ENCODE measurements at regions not wholly inside any gene's neighbourhood (a gene's known extent, or its start where the extent isn't known, plus 50 kb on each side); places are given as distances from the start of the nearest gene placed in this dataset.

- ATAC-seq = no peak
- no peak for TF ChIP-seq PPARA (CRISPR knock-in tag; IDR thresholded peaks at IDR 0.05; ENCODE audit: borderline replicate concordance)
- no peak for TF ChIP-seq ISL1 (CRISPR knock-in tag; IDR thresholded peaks at IDR 0.05)
- TF ChIP-seq SNAI2 (CRISPR knock-in tag; IDR thresholded peaks at IDR 0.05) = no peak
- TF ChIP-seq ZNF8 (CRISPR knock-in tag; IDR thresholded peaks at IDR 0.05) = no peak
- TF ChIP-seq GLIS3 (CRISPR knock-in tag; IDR thresholded peaks at IDR 0.05) = no peak
- TF ChIP-seq ZFP30 (CRISPR knock-in tag; IDR thresholded peaks at IDR 0.05) = no peak
- TF ChIP-seq, protein P1, sequence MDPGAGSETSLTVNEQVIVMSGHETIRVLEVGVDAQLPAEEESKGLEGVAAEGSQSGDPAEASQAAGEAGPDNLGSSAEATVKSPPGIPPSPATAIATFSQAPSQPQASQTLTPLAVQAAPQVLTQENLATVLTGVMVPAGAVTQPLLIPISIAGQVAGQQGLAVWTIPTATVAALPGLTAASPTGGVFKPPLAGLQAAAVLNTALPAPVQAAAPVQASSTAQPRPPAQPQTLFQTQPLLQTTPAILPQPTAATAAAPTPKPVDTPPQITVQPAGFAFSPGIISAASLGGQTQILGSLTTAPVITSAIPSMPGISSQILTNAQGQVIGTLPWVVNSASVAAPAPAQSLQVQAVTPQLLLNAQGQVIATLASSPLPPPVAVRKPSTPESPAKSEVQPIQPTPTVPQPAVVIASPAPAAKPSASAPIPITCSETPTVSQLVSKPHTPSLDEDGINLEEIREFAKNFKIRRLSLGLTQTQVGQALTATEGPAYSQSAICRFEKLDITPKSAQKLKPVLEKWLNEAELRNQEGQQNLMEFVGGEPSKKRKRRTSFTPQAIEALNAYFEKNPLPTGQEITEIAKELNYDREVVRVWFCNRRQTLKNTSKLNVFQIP (CRISPR knock-in tag; IDR thresholded peaks at IDR 0.05; ENCODE audit: borderline replicate concordance, low read depth) = no peak
- no peak for TF ChIP-seq ZFP3 (CRISPR knock-in tag; IDR thresholded peaks at IDR 0.05)
Observed at GRCh38 chr3:23094412-23094811, 108.7 kb upstream of the UBE2E2 start.

- ATAC-seq = no peak
- no peak for TF ChIP-seq PPARA (CRISPR knock-in tag; IDR thresholded peaks at IDR 0.05; ENCODE audit: borderline replicate concordance)
- TF ChIP-seq ISL1 (CRISPR knock-in tag; IDR thresholded peaks at IDR 0.05) = peak; percentile 42; the same call in 1 of the 2 replicates
Observed at GRCh38 chr3:23094890-23095462, 108.2 kb upstream of the UBE2E2 start.

DNA sequence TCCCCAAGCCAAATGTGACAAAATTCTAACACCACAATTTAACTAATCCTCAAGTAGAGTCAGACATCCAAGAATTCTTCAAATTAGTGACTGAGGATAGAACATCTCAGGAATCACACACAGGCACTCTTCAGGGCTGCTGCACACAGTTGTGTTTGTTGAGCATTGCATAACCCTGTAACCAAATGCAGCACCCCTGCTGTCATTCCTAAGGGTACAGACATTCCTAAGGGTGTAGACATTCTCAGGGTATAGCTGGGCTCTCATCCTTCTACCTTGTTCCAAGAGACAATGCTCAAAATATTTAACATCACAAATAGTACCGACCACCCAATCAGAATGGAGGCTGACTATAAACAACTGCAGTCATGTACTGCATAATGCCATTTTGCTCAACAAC, 107.1 kb upstream of the UBE2E2 start:
- ATAC-seq = no peak
- no peak for TF ChIP-seq ISL1 (CRISPR knock-in tag; IDR thresholded peaks at IDR 0.05)
- no peak for TF ChIP-seq TCF4 (CRISPR knock-in tag; IDR thresholded peaks at IDR 0.05; ENCODE audit: borderline replicate concordance)
- no peak for TF ChIP-seq ESRRG (CRISPR knock-in tag; IDR thresholded peaks at IDR 0.05)
- TF ChIP-seq GLIS3 (CRISPR knock-in tag; IDR thresholded peaks at IDR 0.05) = no peak
- TF ChIP-seq PPARA (CRISPR knock-in tag; IDR thresholded peaks at IDR 0.05; ENCODE audit: borderline replicate concordance) = no peak

DNA sequence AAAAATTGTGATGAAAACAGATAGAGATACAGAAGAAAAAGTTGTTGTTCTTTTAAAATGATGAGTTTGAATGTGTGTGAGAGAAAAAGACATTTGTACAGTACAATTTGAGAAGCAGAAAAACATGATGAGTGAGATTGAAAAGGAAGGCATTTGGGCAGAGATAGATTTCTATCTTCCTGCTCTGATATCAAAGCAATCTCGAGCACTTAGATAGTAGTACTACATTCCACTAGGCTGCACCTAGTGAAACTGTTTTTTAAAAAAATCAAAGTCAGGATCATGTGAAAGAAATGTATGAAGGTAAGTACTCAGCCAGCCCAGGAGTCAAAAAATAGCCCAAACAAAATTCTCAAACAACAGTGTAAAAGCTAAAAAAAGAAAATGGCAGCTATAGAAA, 104.1 kb upstream of the UBE2E2 start:
- TF ChIP-seq ZNF8 (CRISPR knock-in tag; IDR thresholded peaks at IDR 0.05) (no peak), CSRNP3 (CRISPR knock-in tag; IDR thresholded peaks at IDR 0.05) (no peak), ARNTL (CRISPR knock-in tag; IDR thresholded peaks at IDR 0.05; ENCODE audit: borderline replicate concordance, low read depth) (no peak), PATZ1 (CRISPR knock-in tag; IDR thresholded peaks at IDR 0.05; ENCODE audit: borderline replicate concordance) (no peak), CSDC2 (CRISPR knock-in tag; IDR thresholded peaks at IDR 0.05) (no peak), ZFP30 (CRISPR knock-in tag; IDR thresholded peaks at IDR 0.05) (no peak), CREB5 (CRISPR knock-in tag; IDR thresholded peaks at IDR 0.05; ENCODE audit: low read depth) (no peak), RARB (CRISPR knock-in tag; IDR thresholded peaks at IDR 0.05) (no peak), BACH2 (CRISPR knock-in tag; IDR thresholded peaks at IDR 0.05; ENCODE audit: borderline replicate concordance) (no peak), GLIS3 (CRISPR knock-in tag; IDR thresholded peaks at IDR 0.05) (no peak), ISL1 (CRISPR knock-in tag; IDR thresholded peaks at IDR 0.05) (no peak), TSHZ2 (CRISPR knock-in tag; IDR thresholded peaks at IDR 0.05) (no peak), SNAI2 (CRISPR knock-in tag; IDR thresholded peaks at IDR 0.05) (no peak), OSR1 (CRISPR knock-in tag; IDR thresholded peaks at IDR 0.05) (no peak), ZFP3 (CRISPR knock-in tag; IDR thresholded peaks at IDR 0.05) (no peak), PPARA (CRISPR knock-in tag; IDR thresholded peaks at IDR 0.05; ENCODE audit: borderline replicate concordance) (no peak), TCF4 (CRISPR knock-in tag; IDR thresholded peaks at IDR 0.05; ENCODE audit: borderline replicate concordance) (no peak)
- TF ChIP-seq, protein P1 (CRISPR knock-in tag; IDR thresholded peaks at IDR 0.05; ENCODE audit: borderline replicate concordance, low read depth) = no peak
- no peak for ATAC-seq

All from SK-N-SH treated with all-trans-retinoic acid at 6 μM for 48 hours (cell line).